ENCODE measurements at regions not wholly inside any gene's neighbourhood (a gene's known extent, or its start where the extent isn't known, plus 50 kb on each side); places are given as distances from the start of the nearest gene placed in this dataset.

GRCh38 chr11:130766650-130767565 lies 149.4 kb downstream of the SNX19 start:
- no peak overlapping the region for H3K4me3 ChIP-seq (ENCODE audit: low read depth in 1 of 3, low read length in 3 of 3)
- peaks cover 0 to 2% (median 0%) of the 10 kb centered on the region in 4 donors for H3K9me3 ChIP-seq (ENCODE audit: control insufficient read depth in 4 of 4, low read length in 3 of 4)
- 49% methylated on average over 3 of the region's 3 CpGs for WGBS
- H3K4me1 ChIP-seq (ENCODE audit: control insufficient read depth in 4 of 4, insufficient read depth in 4 of 4, low read length in 3 of 4): no peaks in the 10 kb centered on the region
- no peak for DNase-seq (ENCODE audit: low spot score)
- no peak overlapping the region for H3K27ac ChIP-seq (ENCODE audit: low read depth in 1 of 2, low read length in 2 of 2)
- H3K36me3 ChIP-seq (ENCODE audit: control insufficient read depth in 4 of 4, insufficient read depth in 3 of 4, low read depth in 1 of 4, low read length in 3 of 4): no peaks in the 10 kb centered on the region
- H3K27me3 ChIP-seq (ENCODE audit: control insufficient read depth in 4 of 4, insufficient read depth in 4 of 4, low read length in 3 of 4): peaks cover 0 to 3% (median 1%) of the 10 kb centered on the region in 4 donors
- H3K9ac ChIP-seq (ENCODE audit: low read depth in 1 of 2, low read length in 2 of 2): no peak overlapping the region
- TF ChIP-seq TAF1 (conservative IDR thresholded peaks at IDR 0.05) (no peak), HNF4A (conservative IDR thresholded peaks at IDR 0.05) (no peak), EGR1 (IDR thresholded peaks at IDR 0.05; ENCODE audit: low read depth in 2 of 2) (no peak), NR2F2 (IDR thresholded peaks at IDR 0.05) (no peak)

- Histone ChIP-seq H3K27me3 (ENCODE audit: control insufficient read depth in 4 of 4, insufficient read depth in 4 of 4, low read length in 3 of 4) (peaks cover 0 to 3% (median 1%) of the 10 kb centered on the region in 4 donors), H3K4me3 (ENCODE audit: low read depth in 1 of 3, low read length in 3 of 3) (no peak overlapping the region), H3K9me3 (ENCODE audit: control insufficient read depth in 4 of 4, low read length in 3 of 4) (peaks cover 0 to 2% (median 0%) of the 10 kb centered on the region in 4 donors), H3K27ac (ENCODE audit: low read depth in 1 of 2, low read length in 2 of 2) (no peak overlapping the region), H3K36me3 (ENCODE audit: control insufficient read depth in 4 of 4, insufficient read depth in 3 of 4, low read depth in 1 of 4, low read length in 3 of 4) (no peaks in the 10 kb centered on the region), H3K4me1 (ENCODE audit: control insufficient read depth in 4 of 4, insufficient read depth in 4 of 4, low read length in 3 of 4) (no peaks in the 10 kb centered on the region), H3K9ac (ENCODE audit: low read depth in 1 of 2, low read length in 2 of 2) (no peak overlapping the region)
- 77% methylated on average over 8 of the region's 8 CpGs for WGBS
- no peak for DNase-seq (ENCODE audit: low spot score)
- TF ChIP-seq HNF4G (IDR thresholded peaks at IDR 0.05) (no peak), RAD21 (IDR thresholded peaks at IDR 0.05) (no peak), JUND (IDR thresholded peaks at IDR 0.05) (no peak), REST (IDR thresholded peaks at IDR 0.05) (no peak), RXRA (IDR thresholded peaks at IDR 0.05) (no peak), FOXA1 (IDR thresholded peaks at IDR 0.05) (no peak), ATF3 (IDR thresholded peaks at IDR 0.05) (no peak), FOXA2 (IDR thresholded peaks at IDR 0.05) (no peak)
- TF ChIP-seq, protein P1, sequence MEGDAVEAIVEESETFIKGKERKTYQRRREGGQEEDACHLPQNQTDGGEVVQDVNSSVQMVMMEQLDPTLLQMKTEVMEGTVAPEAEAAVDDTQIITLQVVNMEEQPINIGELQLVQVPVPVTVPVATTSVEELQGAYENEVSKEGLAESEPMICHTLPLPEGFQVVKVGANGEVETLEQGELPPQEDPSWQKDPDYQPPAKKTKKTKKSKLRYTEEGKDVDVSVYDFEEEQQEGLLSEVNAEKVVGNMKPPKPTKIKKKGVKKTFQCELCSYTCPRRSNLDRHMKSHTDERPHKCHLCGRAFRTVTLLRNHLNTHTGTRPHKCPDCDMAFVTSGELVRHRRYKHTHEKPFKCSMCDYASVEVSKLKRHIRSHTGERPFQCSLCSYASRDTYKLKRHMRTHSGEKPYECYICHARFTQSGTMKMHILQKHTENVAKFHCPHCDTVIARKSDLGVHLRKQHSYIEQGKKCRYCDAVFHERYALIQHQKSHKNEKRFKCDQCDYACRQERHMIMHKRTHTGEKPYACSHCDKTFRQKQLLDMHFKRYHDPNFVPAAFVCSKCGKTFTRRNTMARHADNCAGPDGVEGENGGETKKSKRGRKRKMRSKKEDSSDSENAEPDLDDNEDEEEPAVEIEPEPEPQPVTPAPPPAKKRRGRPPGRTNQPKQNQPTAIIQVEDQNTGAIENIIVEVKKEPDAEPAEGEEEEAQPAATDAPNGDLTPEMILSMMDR (IDR thresholded peaks at IDR 0.05; ENCODE audit: low read depth, low read length, missing input control): no peak
- TF ChIP-seq, protein P2, sequence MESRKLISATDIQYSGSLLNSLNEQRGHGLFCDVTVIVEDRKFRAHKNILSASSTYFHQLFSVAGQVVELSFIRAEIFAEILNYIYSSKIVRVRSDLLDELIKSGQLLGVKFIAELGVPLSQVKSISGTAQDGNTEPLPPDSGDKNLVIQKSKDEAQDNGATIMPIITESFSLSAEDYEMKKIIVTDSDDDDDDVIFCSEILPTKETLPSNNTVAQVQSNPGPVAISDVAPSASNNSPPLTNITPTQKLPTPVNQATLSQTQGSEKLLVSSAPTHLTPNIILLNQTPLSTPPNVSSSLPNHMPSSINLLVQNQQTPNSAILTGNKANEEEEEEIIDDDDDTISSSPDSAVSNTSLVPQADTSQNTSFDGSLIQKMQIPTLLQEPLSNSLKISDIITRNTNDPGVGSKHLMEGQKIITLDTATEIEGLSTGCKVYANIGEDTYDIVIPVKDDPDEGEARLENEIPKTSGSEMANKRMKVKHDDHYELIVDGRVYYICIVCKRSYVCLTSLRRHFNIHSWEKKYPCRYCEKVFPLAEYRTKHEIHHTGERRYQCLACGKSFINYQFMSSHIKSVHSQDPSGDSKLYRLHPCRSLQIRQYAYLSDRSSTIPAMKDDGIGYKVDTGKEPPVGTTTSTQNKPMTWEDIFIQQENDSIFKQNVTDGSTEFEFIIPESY (IDR thresholded peaks at IDR 0.05): no peak
- TF ChIP-seq, protein P3, sequence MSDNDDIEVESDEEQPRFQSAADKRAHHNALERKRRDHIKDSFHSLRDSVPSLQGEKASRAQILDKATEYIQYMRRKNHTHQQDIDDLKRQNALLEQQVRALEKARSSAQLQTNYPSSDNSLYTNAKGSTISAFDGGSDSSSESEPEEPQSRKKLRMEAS (IDR thresholded peaks at IDR 0.05): no peak
These were observed 146.3 kb downstream of the SNX19 start for GRCh38 chr11:130769782-130770535.
